ENCODE measurements at regions not wholly inside any gene's neighbourhood (a gene's known extent, or its start where the extent isn't known, plus 50 kb on each side); places are given as distances from the start of the nearest gene placed in this dataset.

GRCh38 chr5:124234022-124234769 lies 512.2 kb downstream of the ZNF608 start:
- H2BK120ac ChIP-seq (replicated peaks; ENCODE audit: low read depth, low read length) = peak overlapping the region; percentile 89
- H2BK20ac ChIP-seq (ENCODE audit: low read length) = no peak overlapping the region
- H3K18ac ChIP-seq (ENCODE audit: extremely low read depth, low read length) = 0 out of 2 replicates have a peak overlapping the region, but pooled peaks have one; percentile 44
- no peak overlapping the region for H4K8ac ChIP-seq (ENCODE audit: extremely low read depth, insufficient read depth, low read length)
- H3K23me2 ChIP-seq (ENCODE audit: low read depth, low read length) = no peaks in the 10 kb centered on the region
- H3K79me1 ChIP-seq (ENCODE audit: low read depth, low read length) = no peaks in the 10 kb centered on the region
- H2BK15ac ChIP-seq (ENCODE audit: low read length) = no peak overlapping the region
- no peak overlapping the region for H3K27ac ChIP-seq (ENCODE audit: low read depth, low read length)
- H3K23ac ChIP-seq (ENCODE audit: insufficient read length) = no peak overlapping the region
- H4K20me1 ChIP-seq (replicated peaks in 1 of 2; ENCODE audit: control insufficient read depth in 1 of 2, insufficient read depth in 2 of 2, low read length in 2 of 2) = no peaks in the 10 kb centered on the region
- ChIA-PET CTCF (ENCODE audit: partially characterized antibody) (no interaction called here), POLR2A (ENCODE audit: partially characterized antibody) (no interaction called here)
- H3K4me3 ChIP-seq (ENCODE audit: extremely low read depth in 1 of 4, insufficient read depth in 2 of 4, low read depth in 3 of 4, low read length in 4 of 4) = no peak overlapping the region; a peak in 1 of 8 replicates
- no peak overlapping the region for H3K4ac ChIP-seq (replicated peaks; ENCODE audit: insufficient read length, low read depth, low read length)
- no peak overlapping the region for H3K14ac ChIP-seq (ENCODE audit: insufficient read length)
- H2BK5ac ChIP-seq (ENCODE audit: low read depth, low read length) = peak overlapping the region; percentile 80; the same call in 1 of the 2 replicates
- FAIRE-seq (peak; percentile 28), DNase-seq (ENCODE audit: low read depth in 1 of 2, low spot score in 2 of 2) (no peak)
- no peak overlapping the region; the same call in 1 of the 2 replicates for H2BK12ac ChIP-seq (ENCODE audit: low read depth, low read length)
- H2AK5ac ChIP-seq (ENCODE audit: low read depth, low read length) = no peak overlapping the region
- H3K36me3 ChIP-seq (ENCODE audit: control insufficient read depth in 2 of 4, insufficient read depth in 4 of 4, low read length in 3 of 4) = no peaks in the 10 kb centered on the region
- no peaks in the 10 kb centered on the region for H3K79me2 ChIP-seq (ENCODE audit: control insufficient read depth in 1 of 2, insufficient read depth in 2 of 2, low read length in 2 of 2)
- peaks cover 3 to 28% (median 14%) of the 10 kb centered on the region in 4 experiments; a peak in 4 of 7 replicates for H3K4me1 ChIP-seq (replicated peaks in 1 of 4; ENCODE audit: control insufficient read depth in 3 of 4, insufficient read depth in 4 of 4, low read length in 3 of 4)
- no peak overlapping the region for H3K9ac ChIP-seq (replicated peaks in 1 of 4; ENCODE audit: extremely low read depth in 1 of 4, low read depth in 3 of 4, low read length in 3 of 4)
- H3K27me3 ChIP-seq (replicated peaks in 1 of 4; ENCODE audit: control insufficient read depth in 3 of 4, extremely low read depth in 1 of 4, insufficient read depth in 3 of 4, low read length in 3 of 4) = no peaks in the 10 kb centered on the region
- WGBS, 2 experiments (ENCODE audit: extremely low coverage in 1 of 2, insufficient coverage in 1 of 2, insufficient read length in 1 of 2, insufficient replicate concordance in 2 of 2, low coverage in 1 of 2, low lambda C conversion rate in 2 of 2, missing lambda C conversion rate in 1 of 2) = 45% methylated on average over 5 of the region's 5 CpGs; no CpG with 5 or more reads in 1 of the 2 experiments
- TF ChIP-seq TAF7 (optimal IDR thresholded peaks at IDR 0.05; ENCODE audit: borderline replicate concordance, low read depth, low read length) (peak; percentile 28), BRCA1 (IDR thresholded peaks at IDR 0.05; ENCODE audit: low read depth, low read length) (no peak), KDM1A (IDR thresholded peaks at IDR 0.05; ENCODE audit: borderline replicate concordance, low read length) (no peak), CEBPB (IDR thresholded peaks at IDR 0.05; ENCODE audit: low read depth, low read length) (no peak)
- no peak overlapping the region for H4K91ac ChIP-seq (replicated peaks; ENCODE audit: insufficient read length, low read length)
- H4K5ac ChIP-seq (ENCODE audit: insufficient read length, low read depth, low read length) = peak overlapping the region; percentile 54
- H3K4me2 ChIP-seq (ENCODE audit: insufficient read depth in 1 of 2, low read depth in 2 of 2, low read length in 2 of 2) = peak overlapping the region; percentile 22 to 25; a peak in 2 of 4 replicates
- H2AFZ ChIP-seq (ENCODE audit: low read length) = no peak overlapping the region
- no peaks in the 10 kb centered on the region for H3K9me3 ChIP-seq (ENCODE audit: insufficient read depth in 2 of 2, low read depth in 1 of 2, low read length in 1 of 2)
- no peak overlapping the region for H3K56ac ChIP-seq (replicated peaks; ENCODE audit: insufficient read length, low read depth, low read length)

Data from H1 (cell line).